Lower leg skin (tissue), 4 donors: ENCODE measurements at regions not wholly inside any gene's neighbourhood (a gene's known extent, or its start where the extent isn't known, plus 50 kb on each side); places are given as distances from the start of the nearest gene placed in this dataset.
"Not testable (repeated sequence)": the region's sequence is repeated elsewhere in the genome, so short reads cannot be mapped to it uniquely, and the experiment has no call there.

ENCODE experiments used
- DNase-seq, 2 donors: peaks; one replicate each; pipeline ENCODE4 v3.0.0-alpha.2; 2019; ENCODE audit warnings: low spot score in 2 of 2
- H3K4me3 ChIP-seq: fragments of 200-600 bp; sonication (generic); 2 replicates; pipeline ENCODE4 v1.5.1; 2017; ENCODE audit warnings: mild to moderate bottlenecking, low read depth; ENCODE audit not compliant: poor library complexity, severe bottlenecking
- POLR2A ChIP-seq, 2 donors: fragments of 450-650 bp; IDR thresholded peaks; one replicate each; pipeline ENCODE4 v1.6.1; 2016 to 2017; ENCODE audit warnings: antibody characterized with exemption in 2 of 2, mild to moderate bottlenecking in 1 of 2, moderate library complexity in 1 of 2
- WGBS, 2 donors: methylation state at CpG; one replicate each; pipeline ENCODE4 v1.1.5; 2018; 5-methylcytosine and 5-hydroxymethylcytosine counted together
- intact Hi-C: fragments of 100-400 bp; cut with DNase I; formaldehyde crosslinking; loops from one replicate; pipeline ENCODE4 v1.15.0; 2023; ENCODE audit warnings: low total_unique reads
- TF ChIP-seq, protein P1 (sequence below), 3 donors: fragments of 450-650 bp; IDR thresholded peaks; one replicate each; pipeline ENCODE4 v1.5.1; 2016; ENCODE audit warnings: antibody characterized with exemption in 3 of 3, mild to moderate bottlenecking in 3 of 3, moderate library complexity in 2 of 3

GRCh38 chr4:171478181-171478580 lies 335.0 kb upstream of the GALNTL6 start:
- 32 to 33% methylated on average over 1 of the region's 1 CpG for WGBS, 2 donors
- intact Hi-C loops = no loop called here
- no peak for DNase-seq

GRCh38 chr4:171475111-171475510 lies 338.1 kb upstream of the GALNTL6 start:
- H3K4me3 ChIP-seq, intact Hi-C loops, DNase-seq: not testable (repeated sequence)
- WGBS, 2 donors = 85 to 91% methylated on average over 3 of the region's 3 CpGs

More at GRCh38 chr4:171478181-171478580, 335.0 kb upstream of the GALNTL6 start:
- TF ChIP-seq, protein P1, sequence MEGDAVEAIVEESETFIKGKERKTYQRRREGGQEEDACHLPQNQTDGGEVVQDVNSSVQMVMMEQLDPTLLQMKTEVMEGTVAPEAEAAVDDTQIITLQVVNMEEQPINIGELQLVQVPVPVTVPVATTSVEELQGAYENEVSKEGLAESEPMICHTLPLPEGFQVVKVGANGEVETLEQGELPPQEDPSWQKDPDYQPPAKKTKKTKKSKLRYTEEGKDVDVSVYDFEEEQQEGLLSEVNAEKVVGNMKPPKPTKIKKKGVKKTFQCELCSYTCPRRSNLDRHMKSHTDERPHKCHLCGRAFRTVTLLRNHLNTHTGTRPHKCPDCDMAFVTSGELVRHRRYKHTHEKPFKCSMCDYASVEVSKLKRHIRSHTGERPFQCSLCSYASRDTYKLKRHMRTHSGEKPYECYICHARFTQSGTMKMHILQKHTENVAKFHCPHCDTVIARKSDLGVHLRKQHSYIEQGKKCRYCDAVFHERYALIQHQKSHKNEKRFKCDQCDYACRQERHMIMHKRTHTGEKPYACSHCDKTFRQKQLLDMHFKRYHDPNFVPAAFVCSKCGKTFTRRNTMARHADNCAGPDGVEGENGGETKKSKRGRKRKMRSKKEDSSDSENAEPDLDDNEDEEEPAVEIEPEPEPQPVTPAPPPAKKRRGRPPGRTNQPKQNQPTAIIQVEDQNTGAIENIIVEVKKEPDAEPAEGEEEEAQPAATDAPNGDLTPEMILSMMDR (IDR thresholded peaks at IDR 0.05) = no peak
- TF ChIP-seq POLR2A (IDR thresholded peaks at IDR 0.05) = no peak
- no peak overlapping the region for H3K4me3 ChIP-seq

GRCh38 chr4:171473155-171473554 lies 340.0 kb upstream of the GALNTL6 start:
- intact Hi-C loops = no loop called here
- TF ChIP-seq, protein P1 (IDR thresholded peaks at IDR 0.05) = no peak
- no peak for TF ChIP-seq POLR2A (IDR thresholded peaks at IDR 0.05)
- H3K4me3 ChIP-seq = no peak overlapping the region
- WGBS, 2 donors = 38 to 43% methylated on average over 2 of the region's 2 CpGs
- DNase-seq = no peak

- 89 to 92% methylated on average over 4 of the region's 4 CpGs for WGBS, 2 donors
- intact Hi-C loops = no loop called here
- no peak overlapping the region for H3K4me3 ChIP-seq
- TF ChIP-seq POLR2A (IDR thresholded peaks at IDR 0.05) = no peak
- TF ChIP-seq, protein P1 (IDR thresholded peaks at IDR 0.05) = no peak
- no peak for DNase-seq
Measured at GRCh38 chr4:171472230-171472629, 341.0 kb upstream of the GALNTL6 start.

DNA sequence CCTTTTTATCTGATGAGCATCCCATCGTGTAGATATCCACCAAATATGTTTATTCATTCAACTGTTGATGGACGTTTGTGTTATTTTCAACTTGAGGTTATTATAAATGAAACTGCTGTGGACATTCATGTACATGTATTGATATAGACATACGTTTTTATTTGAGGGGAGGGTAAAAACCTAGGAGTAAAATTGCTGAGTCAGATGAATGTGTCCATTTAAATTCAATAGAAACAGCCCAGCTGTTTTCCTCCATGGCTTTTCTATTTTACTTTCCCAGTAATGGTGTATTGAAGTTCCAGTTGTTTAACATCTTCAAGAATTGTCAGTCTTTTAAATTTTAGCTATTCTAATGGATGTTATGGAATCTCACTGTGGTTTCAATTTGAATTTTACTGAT lies 348.7 kb upstream of the GALNTL6 start:
- DNase-seq = no peak
- 65 to 73% methylated on average over 3 of the region's 3 CpGs for whole genome bisulfite sequencing, 2 donors
- TF ChIP-seq, protein P1 (IDR thresholded peaks at IDR 0.05) = no peak
- no peak for TF ChIP-seq POLR2A (IDR thresholded peaks at IDR 0.05)
- intact Hi-C loops = no loop called here
- H3K4me3 ChIP-seq = no peak overlapping the region

DNA sequence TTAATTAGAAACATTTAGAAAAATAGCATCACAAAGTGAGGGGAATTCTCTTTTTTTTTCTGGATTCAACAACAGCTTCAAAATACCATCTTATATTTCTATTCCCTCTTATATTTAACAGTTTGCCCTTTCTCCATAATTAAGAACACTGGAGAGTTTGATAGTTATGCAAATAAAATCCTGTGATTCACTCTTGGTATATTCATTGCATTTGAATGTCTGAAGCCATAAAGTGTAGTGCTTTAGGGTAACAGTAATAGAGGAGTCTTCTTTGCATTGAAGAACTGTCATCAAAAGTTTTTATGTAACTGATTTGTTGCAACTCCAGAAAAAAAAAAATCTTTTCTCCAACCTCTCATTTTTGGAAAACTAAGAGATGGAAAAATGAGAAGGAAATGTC lies 352.0 kb upstream of the GALNTL6 start:
- H3K4me3 ChIP-seq = no peak overlapping the region
- TF ChIP-seq, protein P1 (IDR thresholded peaks at IDR 0.05) = no peak
- no peak for TF ChIP-seq POLR2A (IDR thresholded peaks at IDR 0.05)
- intact Hi-C loops = no loop called here
- no peak for DNase-seq
